Thyroid gland (tissue), 4 donors: ENCODE measurements at regions not wholly inside any gene's neighbourhood (a gene's known extent, or its start where the extent isn't known, plus 50 kb on each side); places are given as distances from the start of the nearest gene placed in this dataset.

ENCODE experiments used
- DNase-seq, 2 donors: peaks; one replicate each; pipeline ENCODE4 v3.0.0-alpha.2; 2019
- H3K27ac ChIP-seq, 3 donors: fragments of 200-600 bp; sonication (generic); 1 replicate in 2 of 3; 2 replicates in 1 of 3; pipeline ENCODE4 v1.5.1; 2016 to 2019; ENCODE audit warnings: mild to moderate bottlenecking in 1 of 3, moderate library complexity in 1 of 3
- H3K27me3 ChIP-seq: fragments of 200-600 bp; sonication (generic); one replicate; pipeline ENCODE4 v1.5.1; 2019
- H3K36me3 ChIP-seq, 2 donors: fragments of 200-600 bp; sonication (generic); one replicate each; pipeline ENCODE4 v1.5.1; 2016 to 2019
- H3K4me1 ChIP-seq, 2 donors: fragments of 200-600 bp; sonication (generic); one replicate each; pipeline ENCODE4 v1.5.1; 2017 to 2019
- H3K4me3 ChIP-seq, 3 donors: fragments of 200-600 bp; sonication (generic); replicated peaks in 1 of 3; 1 replicate in 2 of 3; 2 replicates in 1 of 3; pipeline ENCODE4 v1.5.1; 2016; ENCODE audit warnings: mild to moderate bottlenecking in 1 of 3
- H3K9me3 ChIP-seq: fragments of 200-600 bp; sonication (generic); one replicate; pipeline ENCODE4 v1.5.1; 2017
- CTCF ChIP-seq, 6 experiments: fragments of 200-600 bp in 3 of 6; fragments of 450-650 bp in 3 of 6; sonication (generic) in 3 of 6; IDR thresholded peaks; one replicate each; pipeline ENCODE4 v1.5.1; 2016 to 2019; ENCODE audit warnings: antibody characterized with exemption in 6 of 6, mild to moderate bottlenecking in 2 of 6, inconsistent platforms in 1 of 6, moderate library complexity in 1 of 6
- POLR2A ChIP-seq, 2 donors: fragments of 450-650 bp; IDR thresholded peaks; one replicate each; pipeline ENCODE4 v1.6.1; 2017; ENCODE audit warnings: antibody characterized with exemption in 2 of 2, mild to moderate bottlenecking in 2 of 2, moderate library complexity in 1 of 2
- WGBS, 2 donors: methylation state at CpG; one replicate each; pipeline ENCODE4 v1.1.5; 2017; 5-methylcytosine and 5-hydroxymethylcytosine counted together
- intact Hi-C: fragments of 100-400 bp; cut with DNase I; formaldehyde crosslinking; loops from one replicate; pipeline ENCODE4 v1.15.1; 2023

- 94 to 96% methylated on average over 9 of the region's 9 CpGs for WGBS, 2 donors
- H3K27me3 ChIP-seq = no peaks in the 10 kb centered on the region
- DNase-seq = no peak
- no peak for TF ChIP-seq CTCF (IDR thresholded peaks at IDR 0.05)
- TF ChIP-seq POLR2A (IDR thresholded peaks at IDR 0.05) = no peak
- no peaks in the 10 kb centered on the region for H3K9me3 ChIP-seq
- intact Hi-C loops = no loop called here
- no peak overlapping the region for H3K27ac ChIP-seq
- no peak overlapping the region for H3K4me3 ChIP-seq
- H3K4me1 ChIP-seq = peaks cover 0 to 5% of the 10 kb centered on the region in 2 donors
- H3K36me3 ChIP-seq = no peaks in the 10 kb centered on the region
These were observed 140.5 kb upstream of the TPM1 start for GRCh38 chr15:62901909-62902546.

- TF ChIP-seq POLR2A (IDR thresholded peaks at IDR 0.05) (no peak), CTCF (IDR thresholded peaks at IDR 0.05) (no peak)
- 89% methylated on average over 4 of the region's 4 CpGs for WGBS, 2 donors
- H3K27ac ChIP-seq = no peak overlapping the region
- no peaks in the 10 kb centered on the region for H3K27me3 ChIP-seq
- DNase-seq = no peak
- no peak overlapping the region for H3K4me3 ChIP-seq
- intact Hi-C loops = no loop called here
- H3K9me3 ChIP-seq = no peaks in the 10 kb centered on the region
- no peaks in the 10 kb centered on the region for H3K4me1 ChIP-seq
- H3K36me3 ChIP-seq = no peaks in the 10 kb centered on the region
These were observed 139.7 kb upstream of the TPM1 start for GRCh38 chr15:62902821-62903220.

DNA sequence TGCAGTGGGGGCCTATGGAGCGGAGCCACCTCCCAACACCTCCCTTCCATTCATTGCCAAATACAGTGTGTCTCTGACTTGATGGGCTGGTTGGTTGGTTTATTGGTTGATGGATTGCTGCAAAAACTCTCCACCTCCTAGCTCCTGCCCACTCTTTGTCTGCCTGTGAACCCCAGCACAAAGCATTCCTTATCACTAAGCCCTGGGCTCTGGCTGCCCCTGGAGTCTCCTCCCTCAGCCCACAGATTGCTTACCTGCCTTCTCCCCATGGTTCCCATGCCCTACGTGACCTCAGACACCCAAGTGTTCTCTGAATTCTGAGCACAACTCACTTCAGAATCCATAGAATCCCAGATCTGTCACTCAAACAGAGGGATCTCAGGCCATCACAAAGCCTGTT lies 139.1 kb upstream of the TPM1 start:
- DNase-seq = no peak
- TF ChIP-seq CTCF (IDR thresholded peaks at IDR 0.05) (no peak), POLR2A (IDR thresholded peaks at IDR 0.05) (no peak)
- Histone ChIP-seq H3K36me3 (no peaks in the 10 kb centered on the region), H3K4me3 (no peak overlapping the region), H3K4me1 (no peaks in the 10 kb centered on the region), H3K9me3 (no peaks in the 10 kb centered on the region), H3K27me3 (no peaks in the 10 kb centered on the region), H3K27ac (no peak overlapping the region)
- intact Hi-C loops = no loop called here
- 95 to 100% methylated on average over 2 of the region's 2 CpGs for WGBS, 2 donors

DNA sequence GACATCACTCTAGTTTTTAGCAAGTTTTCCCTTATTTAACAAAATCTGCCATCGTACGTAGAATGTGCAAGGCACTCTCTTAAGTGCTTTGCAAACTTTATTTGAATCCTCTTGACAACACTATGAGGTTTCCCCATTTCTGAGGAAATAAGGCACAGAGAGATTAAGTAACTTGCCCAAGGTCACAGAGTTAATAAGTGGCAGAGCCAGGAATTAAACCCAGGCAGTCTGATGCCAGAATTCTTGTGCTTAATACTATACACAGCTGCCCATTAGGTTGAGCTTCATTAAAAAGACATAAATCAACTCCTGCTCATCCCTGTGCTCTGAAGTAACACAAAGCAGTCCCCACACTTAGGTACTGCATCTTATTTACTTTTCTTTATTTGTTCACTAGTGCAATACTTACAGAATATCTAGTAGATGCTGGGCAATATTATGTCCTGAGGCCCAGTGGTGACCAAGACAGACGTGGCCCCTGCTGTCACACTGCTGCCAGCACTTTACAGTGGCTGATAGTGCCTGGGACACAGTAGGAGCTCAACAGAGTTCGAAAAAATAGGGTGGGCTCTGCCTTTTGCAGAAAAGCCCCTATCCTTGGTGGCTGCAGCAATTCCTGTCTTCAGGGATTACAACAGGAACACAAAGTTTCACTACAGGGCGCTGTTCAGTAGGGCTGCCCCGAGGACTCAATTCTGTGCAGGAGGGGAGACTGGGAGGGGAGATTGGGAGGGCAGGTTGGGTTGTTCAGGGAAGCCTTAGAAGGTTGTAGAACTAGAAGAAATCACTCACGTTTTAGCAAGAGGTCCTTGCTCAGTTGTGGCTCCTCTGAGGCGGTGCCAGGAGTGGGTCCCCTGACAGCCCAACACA lies 138.3 kb upstream of the TPM1 start:
- no peak for TF ChIP-seq POLR2A (IDR thresholded peaks at IDR 0.05)
- no peak for TF ChIP-seq CTCF (IDR thresholded peaks at IDR 0.05)
- Histone ChIP-seq H3K9me3 (no peaks in the 10 kb centered on the region), H3K36me3 (no peaks in the 10 kb centered on the region), H3K27me3 (no peaks in the 10 kb centered on the region), H3K4me1 (no peaks in the 10 kb centered on the region), H3K4me3 (no peak overlapping the region), H3K27ac (no peak overlapping the region)
- DNase-seq = no peak
- WGBS, 2 donors = 89% methylated on average over 8 of the region's 8 CpGs
- intact Hi-C loops = no loop called here

DNA sequence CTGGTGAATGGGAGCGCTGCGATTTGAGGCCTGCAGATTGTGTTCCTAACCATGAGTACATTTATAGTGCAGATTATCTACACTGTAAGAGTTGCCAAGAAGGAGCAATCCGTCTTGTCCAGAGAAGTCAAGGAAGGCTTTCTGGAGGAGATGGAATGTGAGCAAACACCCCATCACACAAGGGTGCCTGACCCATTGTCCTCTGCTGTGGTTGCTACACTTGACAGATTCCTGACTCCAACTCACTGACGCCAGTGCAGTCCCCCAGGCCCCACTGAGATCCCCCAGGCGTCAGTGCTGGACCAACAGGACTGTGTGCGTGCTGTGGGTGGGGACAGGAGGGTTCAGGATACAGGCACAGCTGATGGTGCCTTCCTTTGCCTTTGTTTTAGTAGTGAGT lies 135.9 kb upstream of the TPM1 start:
- intact Hi-C loops = no loop called here
- 80 to 95% methylated on average over 6 of the region's 6 CpGs for WGBS, 2 donors
- no peaks in the 10 kb centered on the region for H3K4me1 ChIP-seq

More for the DNA sequence above, 135.9 kb upstream of the TPM1 start:
- Histone ChIP-seq H3K27ac (no peak overlapping the region), H3K36me3 (no peaks in the 10 kb centered on the region), H3K27me3 (no peaks in the 10 kb centered on the region), H3K4me3 (no peak overlapping the region), H3K9me3 (no peaks in the 10 kb centered on the region)
- no peak for DNase-seq
- no peak for TF ChIP-seq CTCF (IDR thresholded peaks at IDR 0.05)
- no peak for TF ChIP-seq POLR2A (IDR thresholded peaks at IDR 0.05)
